ENCODE measurements at regions not wholly inside any gene's neighbourhood (a gene's known extent, or its start where the extent isn't known, plus 50 kb on each side); places are given as distances from the start of the nearest gene placed in this dataset.

GRCh38 chr2:133676392-133677130 is 108.3 kb upstream of the NCKAP5 start:
- Histone ChIP-seq H3K27me3 (no peaks in the 10 kb centered on the region), H3K9me3 (no peaks in the 10 kb centered on the region), H3K36me3 (no peaks in the 10 kb centered on the region), H3K4me1 (peaks cover 0 to 26% (median 21%) of the 10 kb centered on the region in 4 donors), H3K27ac (no peak overlapping the region), H3K4me3 (no peak overlapping the region)
- no peak for DNase-seq
- no peak for TF ChIP-seq EP300 (IDR thresholded peaks at IDR 0.05)
- TF ChIP-seq CTCF (IDR thresholded peaks at IDR 0.05): no peak
- no peak for TF ChIP-seq POLR2A (IDR thresholded peaks at IDR 0.05)
- intact Hi-C loops (cut with DNase I): loop anchor here (10.0 kb wide), 1 partner anchor 88 kb away; no protein-coding TSS in a partner anchor
- WGBS, 2 donors: 82 to 91% methylated on average over 1 of the region's 1 CpG

GRCh38 chr2:133680343-133681049 is 112.2 kb upstream of the NCKAP5 start:
- Histone ChIP-seq H3K4me1 (peaks cover 0 to 2% (median under 1%) of the 10 kb centered on the region in 4 donors), H3K36me3 (no peaks in the 10 kb centered on the region), H3K4me3 (no peak overlapping the region), H3K9me3 (no peaks in the 10 kb centered on the region), H3K27ac (no peak overlapping the region), H3K27me3 (no peaks in the 10 kb centered on the region)
- intact Hi-C loops (cut with DNase I): no loop called here
- WGBS, 2 donors: 60 to 63% methylated on average over 2 of the region's 2 CpGs
- TF ChIP-seq POLR2A (IDR thresholded peaks at IDR 0.05) (no peak), EP300 (IDR thresholded peaks at IDR 0.05) (no peak), POLR2AphosphoS5 (IDR thresholded peaks at IDR 0.05) (no peak), CTCF (IDR thresholded peaks at IDR 0.05) (no peak)
- no peak for DNase-seq

- WGBS, 2 donors: 66 to 81% methylated on average over 1 of the region's 1 CpG
- H3K27ac ChIP-seq: no peak overlapping the region
- intact Hi-C loops (cut with DNase I): no loop called here
- H3K4me3 ChIP-seq: no peak overlapping the region
- H3K4me1 ChIP-seq: no peaks in the 10 kb centered on the region
- H3K9me3 ChIP-seq: no peaks in the 10 kb centered on the region
- no peak for DNase-seq
- TF ChIP-seq POLR2AphosphoS5 (IDR thresholded peaks at IDR 0.05) (no peak), CTCF (IDR thresholded peaks at IDR 0.05) (no peak), POLR2A (IDR thresholded peaks at IDR 0.05) (no peak), EP300 (IDR thresholded peaks at IDR 0.05) (no peak)
- no peaks in the 10 kb centered on the region for H3K36me3 ChIP-seq
- H3K27me3 ChIP-seq: no peaks in the 10 kb centered on the region
These were observed 114.1 kb upstream of the NCKAP5 start for GRCh38 chr2:133682347-133682746.

GRCh38 chr2:133682906-133683305 is 114.6 kb upstream of the NCKAP5 start:
- DNase-seq: no peak
- Histone ChIP-seq H3K36me3 (no peaks in the 10 kb centered on the region), H3K4me1 (no peaks in the 10 kb centered on the region), H3K9me3 (no peaks in the 10 kb centered on the region), H3K4me3 (no peak overlapping the region), H3K27ac (no peak overlapping the region), H3K27me3 (no peaks in the 10 kb centered on the region)
- TF ChIP-seq CTCF (IDR thresholded peaks at IDR 0.05) (no peak), POLR2A (IDR thresholded peaks at IDR 0.05) (no peak), POLR2AphosphoS5 (IDR thresholded peaks at IDR 0.05) (no peak), EP300 (IDR thresholded peaks at IDR 0.05) (no peak)
- WGBS, 2 donors: 56 to 58% methylated on average over 3 of the region's 3 CpGs
- intact Hi-C loops (cut with DNase I): no loop called here
